ENCODE measurements at regions not wholly inside any gene's neighbourhood (a gene's known extent, or its start where the extent isn't known, plus 50 kb on each side); places are given as distances from the start of the nearest gene placed in this dataset.

DNA sequence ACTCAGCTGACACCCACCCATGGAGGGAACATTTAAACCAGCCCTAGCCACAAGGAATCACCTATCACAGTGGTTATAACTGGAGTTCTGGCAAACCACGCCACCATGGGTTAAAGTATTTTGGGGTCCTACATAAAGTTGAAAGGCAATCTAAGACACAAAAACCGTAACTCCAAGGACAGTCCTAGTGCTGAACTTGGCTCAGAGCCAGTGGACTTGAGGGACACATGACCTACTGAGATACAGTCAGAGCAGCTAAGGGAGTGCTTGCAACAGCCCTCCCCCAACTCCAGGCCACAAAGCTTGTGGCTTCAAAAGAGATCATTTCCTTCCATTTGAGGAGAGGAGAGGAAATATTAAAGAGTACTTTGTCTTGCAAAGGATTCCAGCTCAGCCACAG, 300.5 kb downstream of the FGF13 start:
- TF ChIP-seq FOSL1 (IDR thresholded peaks at IDR 0.05; ENCODE audit: low read depth) (no peak), POLR2AphosphoS5 (IDR thresholded peaks at IDR 0.05; ENCODE audit: low read depth, low read length) (no peak), POLR2A (IDR thresholded peaks at IDR 0.05; ENCODE audit: borderline replicate concordance, extremely low read depth, insufficient read depth, insufficient read length) (no peak), RAD21 (IDR thresholded peaks at IDR 0.05; ENCODE audit: low read depth) (no peak), SP1 (IDR thresholded peaks at IDR 0.05; ENCODE audit: low read depth) (no peak), EGR1 (IDR thresholded peaks at IDR 0.05; ENCODE audit: low read depth) (no peak), TCF7L2 (IDR thresholded peaks at IDR 0.05; ENCODE audit: borderline replicate concordance, extremely low read depth, insufficient read depth, insufficient read length) (no peak)
- TF ChIP-seq, protein P1, sequence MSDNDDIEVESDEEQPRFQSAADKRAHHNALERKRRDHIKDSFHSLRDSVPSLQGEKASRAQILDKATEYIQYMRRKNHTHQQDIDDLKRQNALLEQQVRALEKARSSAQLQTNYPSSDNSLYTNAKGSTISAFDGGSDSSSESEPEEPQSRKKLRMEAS (IDR thresholded peaks at IDR 0.05) = no peak
- TF ChIP-seq, protein P2, sequence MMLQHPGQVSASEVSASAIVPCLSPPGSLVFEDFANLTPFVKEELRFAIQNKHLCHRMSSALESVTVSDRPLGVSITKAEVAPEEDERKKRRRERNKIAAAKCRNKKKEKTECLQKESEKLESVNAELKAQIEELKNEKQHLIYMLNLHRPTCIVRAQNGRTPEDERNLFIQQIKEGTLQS (IDR thresholded peaks at IDR 0.05) = no peak
- DNase-seq (ENCODE audit: low read depth, low spot score) (no peak), ATAC-seq (no peak)
- no peaks in the 10 kb centered on the region for H3K27me3 ChIP-seq (ENCODE audit: insufficient read depth, low read length)
- H3K9me2 ChIP-seq (ENCODE audit: insufficient read depth) = no peaks in the 10 kb centered on the region
- no TSS peak for BruUV-seq (replicated peaks)
- no peaks in the 10 kb centered on the region for H3K9me3 ChIP-seq (ENCODE audit: control insufficient read depth in 1 of 2, insufficient read depth in 1 of 2, low read depth in 1 of 2, low read length in 2 of 2)
- no peak overlapping the region for H3K27ac ChIP-seq (ENCODE audit: low read depth, low read length)
- no peak overlapping the region for H3K4me2 ChIP-seq (ENCODE audit: low read length)
- no peak overlapping the region for H2AFZ ChIP-seq (ENCODE audit: low read depth, low read length, poor library complexity, severe bottlenecking)
- ChIA-PET CTCF (no interaction called here), RAD21 (ENCODE audit: low non-redundant PET in 1 of 2, low total read pairs in 2 of 2, uncharacterized antibody in 2 of 2, unreplicated experiment in 2 of 2) (no interaction called here), POLR2A (no interaction called here)
- H3K4me1 ChIP-seq (ENCODE audit: control insufficient read depth in 1 of 2, insufficient read depth in 2 of 2, low read length in 2 of 2) = no peaks in the 10 kb centered on the region
- no peaks in the 10 kb centered on the region for H3K36me3 ChIP-seq (ENCODE audit: control insufficient read depth in 1 of 2, insufficient read depth in 2 of 2, low read length in 2 of 2)
- H3K9ac ChIP-seq (ENCODE audit: low read length) = no peak overlapping the region
- intact Hi-C loops (cut with micrococcal nuclease) = no loop called here
- no peaks in the 10 kb centered on the region for H3K79me2 ChIP-seq (ENCODE audit: insufficient read depth, low read length)
- no peak overlapping the region for H3K4me3 ChIP-seq (replicated peaks in 1 of 2; ENCODE audit: low read depth in 1 of 2, low read length in 2 of 2)
- no peaks in the 10 kb centered on the region for H4K20me1 ChIP-seq (ENCODE audit: insufficient read depth)
